HG03103 (cell line): ENCODE measurements at regions not wholly inside any gene's neighbourhood (a gene's known extent, or its start where the extent isn't known, plus 50 kb on each side); places are given as distances from the start of the nearest gene placed in this dataset.

Source experiments
- ATAC-seq: cut with Tn5 transposase; IDR thresholded peaks from one replicate; pipeline ENCODE4 v1.9.1; 2021; ENCODE audit warnings: low read depth; ENCODE audit not compliant: unreplicated experiment

DNA sequence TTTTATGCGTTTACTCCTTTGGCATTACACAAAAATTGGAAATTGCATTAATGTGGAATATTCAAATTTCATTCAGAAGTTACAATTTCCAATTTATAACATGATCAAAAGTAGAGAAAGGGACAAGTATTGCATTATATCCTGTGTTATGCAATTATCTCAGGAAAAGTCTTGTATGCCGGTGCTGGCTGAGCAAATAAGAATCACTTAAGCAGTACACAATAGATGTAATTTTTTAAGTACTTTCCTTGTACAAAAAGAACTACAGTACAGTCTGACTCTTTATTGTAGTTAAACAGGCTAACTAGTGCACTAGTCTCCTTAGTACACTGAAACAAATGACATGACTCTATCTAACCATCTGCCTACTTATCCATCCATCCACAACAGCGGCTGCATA is 493.2 kb upstream of the KCNMB2 start:
- ATAC-seq: no peak

DNA sequence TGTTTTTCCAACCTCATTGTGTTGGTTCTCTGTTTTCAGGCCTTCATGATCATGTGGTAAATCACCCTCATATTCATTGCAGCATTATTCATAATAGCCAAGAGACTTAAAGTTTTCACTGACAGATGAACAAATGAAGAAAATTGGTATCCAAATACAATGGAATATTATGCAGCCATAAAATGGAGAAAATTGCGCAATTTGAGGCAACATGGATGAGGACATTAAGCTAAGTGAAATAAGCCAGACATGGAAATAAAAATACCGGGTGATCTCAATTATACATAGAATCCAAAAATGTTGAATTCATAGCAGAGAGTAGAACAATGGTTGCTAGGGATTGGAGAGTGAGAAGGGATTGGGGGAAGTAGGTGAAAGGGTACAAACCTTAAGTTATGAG is 491.9 kb upstream of the KCNMB2 start:
- no peak for ATAC-seq

DNA sequence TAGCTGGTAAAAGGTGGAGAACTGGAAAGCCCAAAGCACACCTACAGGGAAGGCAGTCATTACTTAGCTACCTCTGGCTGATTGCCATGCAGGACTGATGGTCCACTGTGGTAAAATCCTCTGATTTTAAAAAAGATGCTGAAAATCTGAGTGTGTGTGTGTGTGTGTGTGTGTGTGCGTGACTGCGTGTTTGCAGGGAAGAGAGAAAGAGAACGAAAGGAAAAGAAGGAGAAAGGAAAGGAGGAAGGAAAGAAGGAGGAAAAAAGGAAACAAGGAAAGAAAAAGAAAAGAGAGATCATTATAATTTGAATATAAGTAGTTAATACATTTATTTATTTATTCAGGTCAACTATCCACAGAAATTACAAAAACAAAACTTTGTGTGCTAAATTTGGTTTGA is 488.7 kb upstream of the KCNMB2 start:
- no peak for ATAC-seq

DNA sequence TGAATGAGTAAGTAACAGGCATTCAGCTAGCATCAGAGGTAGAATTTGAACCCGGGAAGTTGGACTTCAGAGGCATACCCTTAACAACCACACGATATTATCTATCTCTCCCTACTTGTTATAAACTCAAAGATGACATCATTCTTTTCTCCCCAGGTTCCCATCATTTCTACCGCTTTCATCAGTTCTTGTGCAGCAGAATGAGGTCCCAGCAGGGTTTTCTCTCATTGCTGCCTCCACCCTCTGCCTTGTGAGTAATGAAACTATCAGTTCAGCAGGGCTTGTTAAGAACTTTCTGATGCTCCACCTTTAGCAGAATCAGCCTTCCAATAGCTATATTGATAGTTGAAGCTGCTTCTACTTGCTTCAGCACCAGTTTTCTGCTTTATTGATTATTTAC is 487.5 kb upstream of the KCNMB2 start:
- no peak for ATAC-seq

DNA sequence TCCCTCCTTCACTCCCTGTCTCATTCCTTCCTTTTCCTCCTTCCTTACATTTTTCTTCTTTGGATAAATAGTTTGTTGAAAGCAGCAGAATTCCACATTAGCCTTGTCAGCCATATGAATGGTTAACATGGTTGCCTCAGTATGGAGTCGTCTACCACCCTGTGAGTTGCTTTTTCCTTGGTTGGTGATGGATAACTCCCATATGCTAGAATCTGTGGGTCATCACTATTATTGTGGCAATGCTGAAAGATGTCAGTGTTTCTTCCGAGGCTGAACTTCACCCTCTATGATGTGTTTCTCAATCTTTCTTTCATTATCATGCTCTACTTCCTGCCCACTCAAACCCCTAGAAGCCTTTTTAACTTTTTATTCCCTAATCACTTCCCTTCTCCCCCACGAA is 481.8 kb upstream of the KCNMB2 start:
- no peak for ATAC-seq

DNA sequence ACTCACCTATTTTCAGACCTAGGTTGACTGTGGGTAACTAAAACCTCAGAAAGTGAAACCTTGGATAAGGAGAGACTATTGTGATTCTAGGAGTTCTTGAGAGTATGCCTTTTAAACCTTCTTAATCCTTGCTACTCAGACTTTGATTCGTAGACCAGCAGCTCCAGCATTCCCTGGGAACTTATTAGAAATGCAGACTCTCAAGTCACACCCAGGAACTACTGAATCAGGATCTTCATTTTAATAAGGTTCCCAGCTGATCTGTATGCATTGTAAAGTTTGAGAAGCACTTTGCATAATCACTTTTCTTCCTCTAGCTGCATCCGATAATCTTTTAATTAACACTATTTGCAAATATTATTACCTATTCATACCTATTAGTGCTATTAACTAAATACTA is 480.3 kb upstream of the KCNMB2 start:
- ATAC-seq: no peak

DNA sequence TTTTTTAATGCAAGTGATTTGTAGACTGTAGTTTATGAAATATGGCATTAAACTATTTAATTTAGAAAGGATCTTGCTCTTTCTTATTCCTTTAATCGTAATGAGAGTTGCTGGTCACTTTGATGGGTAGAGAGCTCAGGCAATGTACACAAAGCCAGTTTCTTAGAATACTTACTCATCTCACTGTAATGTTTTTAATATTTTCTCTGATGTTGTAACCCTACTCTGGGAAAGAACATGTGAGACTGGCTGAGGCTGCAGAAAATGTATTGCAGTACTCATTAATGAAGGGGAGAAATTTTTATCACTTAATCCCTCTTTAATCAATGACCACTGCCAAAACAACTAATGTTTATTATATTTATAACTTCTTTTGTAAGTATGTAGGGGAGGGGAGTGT is 479.4 kb upstream of the KCNMB2 start:
- no peak for ATAC-seq

DNA sequence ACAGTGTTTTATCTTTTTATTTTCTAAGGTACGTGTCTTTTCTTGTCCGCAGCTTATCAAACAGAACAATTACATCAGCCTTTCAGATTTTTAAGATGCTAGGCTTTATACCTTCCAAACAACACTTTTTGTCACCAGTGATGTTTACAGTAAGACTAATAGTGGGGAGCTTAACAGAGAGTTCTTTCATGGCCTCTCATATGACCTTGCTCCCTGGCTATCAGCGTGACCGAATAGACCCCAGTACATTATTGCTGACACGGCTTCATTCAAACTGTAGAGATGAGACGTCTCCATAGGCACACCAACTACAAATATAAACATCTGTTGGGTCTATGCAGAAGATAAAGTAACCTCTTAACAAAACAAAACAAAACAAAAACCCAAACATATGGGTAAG is 477.6 kb upstream of the KCNMB2 start:
- ATAC-seq: no peak

DNA sequence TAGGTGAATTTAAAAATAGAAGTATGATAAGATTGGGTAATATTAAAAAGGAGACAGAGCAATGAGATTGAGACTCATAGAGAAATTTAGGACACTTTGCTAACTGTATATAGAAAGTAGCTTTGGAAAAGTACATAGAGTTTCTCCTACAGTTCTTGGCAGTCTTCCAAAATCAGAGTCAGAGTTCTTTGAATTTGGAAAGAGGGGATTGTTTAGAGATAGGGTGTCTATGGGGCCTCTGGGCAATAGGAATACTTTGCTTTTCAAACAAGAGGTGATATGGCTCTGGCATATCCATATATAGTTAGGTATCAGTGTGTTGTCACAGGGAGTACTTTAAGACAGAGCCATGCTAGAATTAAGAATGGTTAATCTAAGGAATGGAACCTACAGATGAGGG is 477.1 kb upstream of the KCNMB2 start:
- no peak for ATAC-seq

DNA sequence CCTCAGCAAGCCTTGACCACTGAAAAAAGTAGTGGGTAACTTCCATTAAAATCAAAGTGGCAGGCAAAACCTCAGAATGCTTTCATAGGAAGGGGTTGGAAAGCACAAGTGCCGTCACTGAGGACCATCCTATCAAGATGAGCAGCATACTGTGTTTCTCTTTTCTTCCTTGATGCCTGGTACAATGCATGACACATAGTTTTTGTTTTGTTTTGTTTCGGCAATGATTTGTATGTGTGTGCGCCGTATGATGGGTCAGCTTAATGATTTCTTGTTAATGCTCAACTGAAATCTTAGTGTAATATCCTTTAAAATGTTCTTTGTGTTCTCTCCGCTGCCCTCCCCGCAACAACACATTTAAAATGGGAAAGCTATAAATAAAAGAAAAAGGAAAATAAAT is 476.4 kb upstream of the KCNMB2 start:
- ATAC-seq: no peak

DNA sequence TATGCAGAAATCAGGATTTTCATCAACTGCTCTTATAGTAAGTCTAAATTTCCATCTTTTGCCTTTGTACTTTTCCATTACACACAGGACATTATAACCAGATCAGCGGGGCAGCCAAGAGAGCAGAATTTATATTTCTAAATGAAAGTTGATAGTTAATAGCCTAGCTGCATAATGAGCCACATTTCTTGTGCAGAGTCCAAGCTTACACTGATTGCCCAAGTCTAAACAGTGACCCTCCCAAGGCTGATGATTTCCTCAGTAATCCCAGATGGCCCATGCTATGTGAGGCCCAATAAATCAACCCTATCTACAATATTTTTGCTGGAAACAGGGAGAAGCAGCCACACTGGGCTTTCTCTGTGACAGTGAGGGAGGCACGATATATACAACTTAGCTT is 475.8 kb upstream of the KCNMB2 start:
- no peak for ATAC-seq

DNA sequence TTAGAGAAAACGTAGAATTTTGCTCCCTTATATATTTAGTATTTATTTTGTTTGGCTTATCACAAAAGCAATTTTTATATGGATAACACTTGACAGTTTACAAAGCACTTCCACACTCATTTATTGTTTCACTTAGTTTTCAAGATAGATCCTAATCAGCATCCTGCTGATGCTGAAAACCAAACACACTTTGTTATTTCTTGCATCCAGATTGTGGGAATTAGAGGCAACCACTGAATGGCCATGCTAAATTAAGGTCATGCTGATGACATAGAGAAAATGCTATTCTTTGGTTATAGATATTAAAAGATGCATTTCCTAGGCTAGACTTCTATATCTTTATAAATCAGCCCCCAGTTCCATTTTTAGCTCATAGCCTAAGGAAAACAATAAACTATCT is 474.1 kb upstream of the KCNMB2 start:
- no peak for ATAC-seq

DNA sequence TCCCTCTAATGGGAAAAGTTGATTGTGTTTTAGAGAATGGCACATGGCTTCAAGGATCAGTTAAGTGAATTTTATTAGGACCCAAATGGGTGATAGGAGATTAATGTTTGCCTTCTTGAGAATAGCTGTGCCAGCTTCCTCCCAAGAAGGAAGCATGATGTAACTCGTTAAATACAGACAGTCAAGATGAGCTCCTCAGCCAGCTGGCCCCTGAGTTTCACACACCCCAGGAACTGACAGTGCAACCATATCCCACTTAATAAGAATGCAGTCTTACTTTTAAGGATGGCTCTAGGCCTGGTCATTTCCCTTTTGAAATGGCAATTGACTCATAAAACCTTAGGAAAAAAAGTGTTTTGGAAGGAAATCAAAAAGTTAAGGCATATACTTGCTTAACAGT is 472.8 kb upstream of the KCNMB2 start:
- ATAC-seq: no peak

DNA sequence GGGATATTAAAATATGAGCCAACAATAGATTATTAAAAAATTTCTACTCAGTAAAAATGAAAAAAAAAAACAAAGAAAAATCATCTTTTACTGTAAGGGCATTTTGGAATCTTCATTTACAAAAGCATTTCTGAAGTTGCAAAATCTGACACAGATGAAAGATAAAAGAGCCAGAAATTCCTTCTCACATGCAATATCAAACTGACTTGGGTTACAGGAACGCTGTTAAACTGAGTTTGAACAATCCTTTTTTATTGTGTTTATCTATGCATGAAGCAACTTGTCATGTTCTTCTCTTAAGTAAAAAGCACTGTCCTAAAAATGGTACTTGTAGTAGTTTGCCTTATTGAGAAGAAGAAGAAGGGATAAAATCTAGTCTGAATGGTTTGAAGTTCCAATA is 468.5 kb upstream of the KCNMB2 start:
- ATAC-seq: no peak

DNA sequence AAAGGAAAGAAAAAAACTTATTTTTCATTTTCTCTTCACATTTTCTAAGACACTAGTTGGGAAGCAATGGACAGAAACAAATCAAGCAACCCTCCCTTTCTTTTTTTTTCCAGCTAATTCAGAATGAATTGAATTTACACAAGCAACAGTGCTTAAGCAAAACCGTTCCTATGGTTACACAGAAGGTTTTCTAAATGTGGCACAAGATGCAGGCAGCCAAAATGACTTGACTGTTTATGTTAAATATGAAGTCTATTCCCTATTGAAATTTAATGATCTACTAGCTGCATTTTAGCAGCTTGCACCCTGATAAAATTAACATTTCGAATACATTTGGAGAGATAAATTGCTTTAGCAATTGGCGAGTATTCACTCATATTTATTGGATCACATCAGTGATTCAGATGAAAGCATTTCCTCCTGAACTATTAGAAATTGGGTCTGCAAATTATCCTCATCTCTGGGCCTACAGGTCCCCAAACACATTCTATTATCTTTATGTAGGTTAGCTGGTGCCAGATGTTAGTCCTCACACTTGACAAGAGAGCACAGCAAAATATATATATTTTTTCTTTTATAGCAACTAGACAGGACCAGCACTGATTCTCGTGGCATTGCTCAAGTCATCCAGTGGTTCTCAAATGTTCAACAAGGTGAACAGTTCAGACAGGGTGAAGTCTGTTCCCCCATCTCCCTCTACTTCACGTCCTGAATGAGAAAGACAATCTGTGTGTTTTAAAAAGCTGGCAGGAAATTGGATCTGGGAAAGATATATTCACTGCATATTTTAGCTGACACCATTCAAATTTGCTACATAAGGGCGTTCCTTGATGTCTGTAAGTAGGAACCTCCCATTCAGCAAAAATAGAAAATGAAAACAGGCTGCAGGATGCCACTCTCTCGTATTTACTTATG is 463.6 kb upstream of the KCNMB2 start:
- no peak for ATAC-seq

DNA sequence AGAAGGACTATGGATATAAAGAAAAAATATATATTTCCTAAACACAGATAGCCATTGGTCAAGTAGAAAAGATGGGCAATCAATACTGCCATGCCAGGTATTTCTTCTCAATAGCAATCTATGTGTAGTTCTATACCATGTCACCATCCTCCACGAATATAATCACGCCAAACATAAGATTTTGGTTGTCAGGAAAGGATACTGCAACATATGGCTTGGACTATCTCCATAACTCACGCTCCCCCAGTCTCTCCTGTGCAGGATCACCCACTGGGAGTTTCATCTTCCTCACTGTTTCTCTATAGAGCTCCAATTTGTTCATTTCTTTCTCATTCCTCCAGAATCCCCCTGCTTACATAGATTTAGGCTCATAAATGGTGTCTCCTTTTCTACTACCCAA is 462.9 kb upstream of the KCNMB2 start:
- no peak for ATAC-seq

DNA sequence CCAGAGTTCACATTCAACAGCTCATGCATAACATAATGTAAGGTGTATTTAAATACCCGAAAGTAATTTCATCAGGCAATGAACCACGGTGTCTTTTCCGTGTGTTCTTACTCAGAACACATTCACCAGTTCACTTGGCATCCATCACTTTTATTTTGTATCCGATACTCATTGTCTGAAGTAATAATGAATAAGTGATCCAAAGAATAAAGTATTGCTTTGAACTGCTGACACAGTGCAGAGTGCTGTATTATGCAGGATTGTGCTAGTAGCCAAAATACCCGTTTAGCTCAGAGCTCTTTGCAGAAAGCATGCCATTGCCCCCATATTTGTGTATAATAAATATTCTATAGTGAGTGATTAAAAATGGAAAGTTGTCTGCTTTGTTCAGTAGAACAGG is 460.9 kb upstream of the KCNMB2 start:
- ATAC-seq: no peak

DNA sequence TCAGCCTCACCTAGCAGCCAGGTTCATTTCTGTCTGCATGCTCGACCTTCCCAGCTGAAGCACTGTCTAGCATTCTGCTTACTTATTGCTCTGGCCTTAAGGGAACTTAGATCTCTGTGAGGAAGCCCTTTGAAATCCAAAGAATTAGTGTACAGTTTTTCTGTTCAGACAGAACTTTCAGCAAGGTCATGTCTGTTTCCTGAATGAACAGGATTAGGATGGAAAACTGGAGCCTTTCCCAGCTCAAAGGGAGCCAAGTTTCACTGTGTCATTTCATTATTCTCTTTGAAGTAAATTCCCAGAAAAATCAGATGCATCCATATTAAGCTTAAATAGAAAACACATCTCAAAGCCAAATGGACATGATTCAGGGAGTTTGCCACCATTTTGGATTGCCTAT is 457.3 kb upstream of the KCNMB2 start:
- no peak for ATAC-seq

DNA sequence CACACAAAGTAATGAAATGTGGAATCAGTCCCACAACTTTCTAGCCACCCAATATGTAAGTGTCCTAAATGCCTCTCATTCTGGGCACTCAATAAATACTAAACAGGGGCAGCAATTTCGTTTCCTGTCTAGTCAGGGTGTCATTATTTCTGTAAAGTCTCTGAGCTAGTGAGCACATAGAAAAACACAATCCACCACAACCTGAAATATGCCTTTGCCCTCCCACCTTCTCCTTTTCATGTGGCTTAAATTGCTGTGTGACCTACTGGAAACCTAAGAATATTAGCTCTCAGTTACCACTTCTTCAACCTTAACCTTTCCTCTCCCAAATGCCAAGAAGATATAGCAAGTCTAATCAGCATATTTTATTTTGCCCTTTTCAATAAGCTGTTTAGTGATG is 456.3 kb upstream of the KCNMB2 start:
- no peak for ATAC-seq

DNA sequence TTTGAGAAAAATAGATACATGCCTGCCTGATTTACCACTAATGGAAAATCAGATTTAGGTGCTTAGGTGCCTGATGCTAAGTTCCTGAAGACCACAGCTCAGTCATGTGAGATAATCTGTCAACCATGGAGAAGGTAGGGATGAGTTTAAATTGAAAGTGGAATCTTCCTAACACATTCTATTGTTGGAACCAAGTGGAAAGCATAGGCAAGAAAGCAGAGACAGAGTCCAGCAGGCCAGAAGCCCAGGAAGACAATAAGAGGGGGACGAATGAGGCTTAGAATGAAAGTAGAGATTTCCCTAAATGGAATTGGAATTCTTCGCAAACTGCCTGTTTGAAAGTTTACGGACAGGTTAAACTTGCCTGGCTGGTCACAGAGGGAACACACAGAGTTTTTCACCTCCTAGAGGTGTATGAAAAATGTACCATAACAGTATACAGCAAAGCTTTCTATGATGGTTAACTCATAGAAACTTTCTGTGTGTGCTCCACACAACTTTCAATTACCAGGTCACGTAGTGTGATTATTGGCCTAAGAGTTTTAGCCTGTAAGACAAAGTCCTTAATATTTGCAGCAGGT is 453.8 kb upstream of the KCNMB2 start:
- ATAC-seq: no peak

DNA sequence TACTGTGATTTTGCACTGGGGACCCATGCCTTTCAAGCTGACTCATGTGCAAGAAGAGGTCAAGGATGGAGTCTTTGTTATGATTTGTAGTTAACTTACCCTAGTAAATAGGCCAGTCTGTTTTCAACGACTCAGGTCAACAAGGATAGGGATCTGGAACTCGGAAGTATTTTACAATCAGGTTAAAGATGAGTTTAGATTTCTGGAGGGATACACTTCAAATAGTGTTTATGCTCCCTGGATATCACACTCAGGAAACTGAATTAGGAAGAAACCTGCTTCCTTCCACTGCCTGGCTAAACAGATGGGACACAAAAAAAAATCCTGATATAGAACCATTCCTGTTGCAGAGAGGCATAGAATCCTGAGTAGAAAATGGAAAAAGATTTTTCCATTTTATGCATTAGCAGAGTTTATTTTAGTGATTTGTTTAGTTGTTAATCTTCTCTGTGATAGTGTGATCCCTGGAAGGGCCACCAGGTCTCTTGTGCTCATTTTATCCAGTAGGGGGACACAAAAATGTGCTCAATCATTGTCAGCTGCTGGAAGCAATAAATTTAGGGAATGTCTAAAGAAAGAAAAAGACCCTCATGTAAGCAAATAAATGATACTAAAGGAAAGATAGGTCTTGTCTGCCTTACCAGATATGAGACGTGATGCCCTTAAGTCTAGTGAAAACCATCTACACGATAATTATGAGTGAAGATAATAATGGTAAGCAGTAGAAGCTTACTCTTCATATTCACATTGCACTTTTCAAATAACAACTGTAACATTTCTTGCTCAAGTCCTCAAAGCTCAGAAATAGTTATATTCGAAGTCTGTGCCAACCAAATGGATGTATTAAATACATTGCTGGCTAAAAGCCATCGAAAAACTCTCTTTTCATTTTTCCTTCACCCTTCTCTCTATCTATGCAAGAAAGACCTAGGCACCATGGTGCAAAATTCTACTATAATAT is 452.1 kb upstream of the KCNMB2 start:
- ATAC-seq: no peak
